SIG-M5 treated with dmso at 0.1 percent for 504 hours (cell line): ENCODE measurements at regions not wholly inside any gene's neighbourhood (a gene's known extent, or its start where the extent isn't known, plus 50 kb on each side); places are given as distances from the start of the nearest gene placed in this dataset.
"Not testable (repeated sequence)": the region's sequence is repeated elsewhere in the genome, so short reads cannot be mapped to it uniquely, and the experiment has no call there.

Experiments
- DNase-seq: peaks from one replicate; lab custom pipeline; 2025; ENCODE audit not compliant: unreplicated experiment; lab: John Stamatoyannopoulos, UW

DNA sequence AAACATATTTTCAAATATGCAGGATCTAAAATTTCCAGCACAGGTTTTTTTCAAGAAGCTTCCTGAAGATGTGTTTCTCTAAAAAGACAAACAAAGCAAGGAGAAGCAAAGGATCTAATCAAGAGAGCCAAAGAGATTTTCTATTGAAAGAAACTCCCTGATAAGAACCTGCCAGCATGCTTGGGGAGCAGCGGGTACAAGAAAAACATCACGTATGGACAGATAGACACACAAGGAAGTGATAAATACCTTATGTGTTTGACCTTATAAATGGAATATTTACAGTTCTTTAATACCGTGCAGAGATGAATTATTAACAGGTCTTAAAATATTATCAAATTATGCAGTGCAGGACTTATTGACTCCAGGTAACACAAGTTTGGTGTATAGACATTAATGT, 562.1 kb downstream of the DACH1 start:
- no peak for DNase-seq

DNA sequence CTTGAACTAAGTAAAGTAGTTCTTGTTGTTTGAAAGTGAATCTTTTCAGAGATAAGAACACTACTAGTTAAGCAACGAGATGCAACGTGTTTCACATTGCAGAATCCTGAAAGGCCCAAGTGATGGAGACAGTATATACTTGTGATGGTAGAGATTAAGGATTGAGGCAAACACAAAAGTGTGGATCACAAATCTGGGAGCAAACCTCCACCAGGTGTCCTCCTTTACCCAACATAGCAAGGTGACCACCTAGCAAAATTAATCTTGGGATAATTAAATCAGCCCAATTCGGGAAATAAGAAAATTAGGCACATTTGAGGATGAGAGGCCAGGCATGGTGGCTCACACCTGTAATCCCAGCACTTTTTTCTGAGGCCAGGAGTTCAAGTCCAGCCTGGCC, 563.9 kb downstream of the DACH1 start:
- no peak for DNase-seq

DNA sequence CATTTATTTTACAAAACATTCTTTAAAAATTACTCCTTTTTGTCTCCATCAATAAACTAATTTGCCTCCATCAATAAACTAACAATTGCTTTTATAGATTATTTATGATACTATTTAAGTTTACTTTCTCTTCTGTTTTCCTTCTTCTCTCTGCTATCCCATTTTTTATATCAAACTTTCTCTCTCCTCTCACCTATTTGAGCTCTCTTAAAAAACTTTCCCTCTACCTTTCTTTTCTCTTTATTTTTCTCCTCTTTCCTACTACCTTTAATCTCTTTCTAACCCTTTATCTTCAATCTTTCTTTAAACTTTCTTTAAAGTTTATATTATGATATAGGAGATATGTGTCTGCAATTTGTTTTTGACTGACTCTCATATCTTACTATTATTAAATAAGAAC, 566.4 kb downstream of the DACH1 start:
- DNase-seq = no peak

DNA sequence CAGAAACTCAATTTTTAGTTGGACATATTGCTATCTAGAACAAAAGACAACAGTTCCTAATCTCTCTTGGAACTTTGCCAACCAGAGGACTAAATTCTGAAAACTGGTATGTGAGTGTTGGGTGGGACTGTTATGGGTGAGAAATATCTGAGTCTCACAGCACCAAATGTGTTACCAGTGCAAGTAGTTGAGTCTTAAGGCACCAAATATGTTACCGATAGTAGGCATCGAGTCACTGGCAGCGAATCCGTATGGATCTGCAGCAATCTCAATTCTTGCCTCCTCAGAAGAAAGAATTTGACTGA, 575.2 kb downstream of the DACH1 start:
- DNase-seq = no peak

- peak; percentile 32 for DNase-seq
These were observed 575.8 kb downstream of the DACH1 start for GRCh38 chr13:71290963-71291841.

GRCh38 chr13:71289980-71290379, 577.0 kb downstream of the DACH1 start:
- not testable (repeated sequence) for DNase-seq

DNA sequence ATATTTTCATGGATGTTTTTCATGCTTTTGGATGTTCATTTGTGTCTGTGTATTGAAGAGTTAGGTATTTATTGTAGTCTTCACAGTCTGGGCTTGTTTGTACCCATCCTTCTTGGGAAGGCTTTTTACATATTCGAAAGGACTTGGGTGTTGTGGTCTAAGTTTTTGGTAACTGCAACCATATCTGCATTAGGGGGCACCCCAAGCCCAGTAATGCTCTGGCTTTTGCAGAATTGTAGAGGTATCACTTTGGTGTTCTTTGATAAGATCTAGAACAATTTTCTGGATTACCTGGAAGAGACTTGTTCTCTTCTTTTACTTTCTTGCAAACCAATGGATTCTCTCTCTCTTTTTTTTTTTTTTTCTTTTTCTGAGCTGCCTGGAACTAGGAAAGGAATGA, 581.3 kb downstream of the DACH1 start:
- no peak for DNase-seq

DNA sequence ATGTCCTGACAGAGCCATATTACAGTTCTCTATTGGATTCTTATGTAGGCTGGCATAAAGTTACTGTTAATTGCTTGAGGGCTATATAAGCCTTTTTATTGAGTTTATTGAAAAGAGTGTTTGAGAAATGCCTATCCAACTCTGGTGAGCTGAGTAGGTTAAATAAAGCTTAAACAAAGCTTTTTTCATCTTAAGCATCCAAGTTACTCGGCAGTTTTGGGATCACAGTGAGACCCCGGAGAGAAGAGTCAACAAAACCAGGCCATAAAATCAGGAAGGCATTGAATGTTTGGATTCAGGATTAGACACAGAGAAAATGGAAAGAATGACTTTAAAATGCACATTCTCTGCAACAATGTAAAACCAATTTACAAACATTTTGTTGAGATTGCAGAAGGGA, 588.5 kb downstream of the DACH1 start:
- DNase-seq = no peak

DNA sequence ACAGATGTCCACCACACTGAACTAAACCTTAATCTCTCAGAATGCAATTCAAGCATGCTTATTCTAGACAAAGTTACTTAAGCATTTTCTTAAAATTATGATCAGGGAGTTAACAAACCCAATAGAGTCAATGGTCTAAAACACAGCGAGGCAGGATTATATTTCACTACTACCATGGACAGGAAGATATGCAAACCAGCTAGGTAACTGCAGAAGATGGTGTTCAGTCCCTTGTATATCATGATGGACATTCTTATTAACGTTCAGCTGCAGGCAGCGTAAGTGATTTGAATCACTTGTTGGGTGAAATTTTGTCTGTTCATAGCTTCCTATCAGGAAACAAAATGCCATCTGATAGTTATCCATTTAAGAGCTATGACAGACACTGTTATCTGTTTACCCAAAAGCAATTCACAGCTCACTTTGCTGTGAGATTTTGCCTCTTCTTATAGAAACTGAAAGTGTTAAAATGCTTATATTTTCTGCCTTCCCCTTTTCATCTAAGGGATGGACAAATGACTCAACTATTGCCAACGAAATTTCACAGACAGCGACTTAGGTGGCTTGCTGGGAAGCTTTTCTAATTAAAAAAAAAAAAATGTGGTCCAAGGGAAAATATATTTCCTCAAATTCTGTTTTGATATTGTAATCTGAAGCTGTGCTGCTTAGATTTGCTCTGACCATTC, 591.9 kb downstream of the DACH1 start:
- DNase-seq = peak; percentile 46

GRCh38 chr13:71261256-71261655, 605.7 kb downstream of the DACH1 start:
- DNase-seq = no peak

- no peak for DNase-seq
These were observed 606.8 kb downstream of the DACH1 start for GRCh38 chr13:71260246-71260645.

DNA sequence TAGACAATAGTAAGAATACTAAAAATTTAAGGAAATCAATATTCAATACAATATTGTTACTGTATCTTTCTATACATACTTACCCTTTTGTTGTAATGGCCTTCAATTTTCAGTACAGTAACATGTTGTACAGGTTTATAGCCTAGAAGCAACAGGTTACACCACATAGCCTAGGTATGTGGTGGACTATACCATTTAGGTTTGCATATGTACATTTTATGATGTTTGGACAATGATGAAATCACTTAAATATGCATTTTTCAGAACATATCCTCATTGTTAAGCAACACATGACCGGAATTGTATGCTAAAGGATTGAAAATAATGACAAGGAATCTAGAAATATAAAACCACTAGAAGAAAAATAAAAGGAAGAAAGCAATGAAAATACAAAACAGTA, 611.4 kb downstream of the DACH1 start:
- no peak for DNase-seq

GRCh38 chr13:71254384-71254783, 612.6 kb downstream of the DACH1 start:
- no peak for DNase-seq

DNA sequence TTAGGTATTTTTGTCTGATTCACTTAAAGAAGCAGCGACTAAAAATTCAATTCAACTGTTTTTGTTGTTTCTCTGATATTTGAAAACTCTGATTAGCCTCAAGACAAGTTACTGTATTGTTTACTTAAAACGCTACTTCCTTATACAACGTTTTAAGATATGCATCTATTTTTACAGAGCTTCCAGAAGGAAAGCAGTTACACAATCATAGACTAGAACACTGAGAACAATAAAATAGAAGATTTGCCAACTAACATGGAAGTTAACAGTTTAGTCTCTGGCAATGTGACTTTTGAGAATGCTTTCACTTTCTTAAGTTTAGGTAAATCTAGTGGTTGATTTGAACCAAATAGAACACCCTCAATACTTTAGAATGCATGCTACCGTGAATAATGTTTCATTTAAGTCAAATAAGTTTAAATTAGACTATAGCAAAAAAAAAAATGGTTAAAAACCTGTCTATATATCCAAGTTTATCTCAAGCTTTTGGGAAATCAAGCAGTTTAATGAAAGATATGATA, 614.8 kb downstream of the DACH1 start:
- peak; percentile 35 for DNase-seq

GRCh38 chr13:71251292-71251951, 615.6 kb downstream of the DACH1 start:
- no peak for DNase-seq

GRCh38 chr13:71249011-71249410, 618.0 kb downstream of the DACH1 start:
- no peak for DNase-seq

GRCh38 chr13:71244161-71244560, 622.8 kb downstream of the DACH1 start:
- no peak for DNase-seq

GRCh38 chr13:71242201-71242600, 624.8 kb downstream of the DACH1 start:
- DNase-seq = no peak

DNA sequence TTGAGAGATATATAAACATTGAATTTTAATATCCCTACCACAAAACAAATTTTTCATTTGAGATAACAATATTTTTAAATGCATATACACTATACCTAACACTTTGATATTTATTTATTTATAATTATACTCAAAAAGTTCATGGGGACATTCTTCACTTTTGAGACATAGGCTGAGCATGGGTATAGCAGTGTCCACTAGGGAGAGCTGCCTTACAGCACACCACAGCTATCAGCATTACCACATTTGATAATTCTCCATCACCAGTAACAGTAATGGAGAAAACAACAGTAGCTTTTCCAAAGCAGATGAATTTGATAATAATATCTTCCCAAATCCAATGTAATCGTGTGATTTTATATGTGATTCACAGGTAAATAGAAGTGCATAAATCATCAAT, 626.1 kb downstream of the DACH1 start:
- DNase-seq = no peak

- no peak for DNase-seq
These were observed 629.7 kb downstream of the DACH1 start for GRCh38 chr13:71237332-71237731.

DNA sequence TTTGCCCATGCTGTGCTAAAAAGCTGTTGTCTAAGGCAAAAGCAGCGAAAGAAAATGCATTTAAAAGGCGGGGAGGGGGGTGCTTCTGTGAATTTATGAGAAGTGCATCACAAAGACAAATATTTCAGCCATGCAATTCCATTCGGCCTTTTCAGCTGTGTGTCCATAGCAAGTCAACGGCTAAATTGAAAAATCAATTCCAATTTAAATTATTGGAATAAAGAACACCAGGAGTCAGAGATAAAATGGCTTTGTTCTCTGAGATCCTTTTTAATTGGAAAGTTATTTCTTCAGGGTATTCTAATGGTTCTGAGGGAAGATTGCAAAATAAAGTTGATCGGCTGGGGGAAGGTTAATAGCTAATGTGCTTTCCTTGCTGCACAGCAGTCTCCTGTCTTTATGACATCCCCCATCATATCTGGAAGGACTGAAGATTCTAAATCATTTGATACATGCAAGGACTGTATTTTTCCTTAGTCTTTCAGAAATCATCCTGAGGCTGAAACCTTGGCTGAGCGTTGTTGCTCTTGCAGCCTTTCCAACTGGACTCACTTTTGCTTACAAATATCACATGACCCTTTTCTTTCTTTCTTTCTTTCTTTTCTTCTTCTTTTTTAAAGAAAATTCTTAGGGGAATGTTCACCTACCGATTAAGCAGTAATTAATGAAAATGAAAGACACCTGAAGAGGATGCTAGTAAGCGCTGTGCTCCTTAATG, 647.1 kb downstream of the DACH1 start:
- no peak for DNase-seq
